AG09309 (cell line): ENCODE measurements at regions not wholly inside any gene's neighbourhood (a gene's known extent, or its start where the extent isn't known, plus 50 kb on each side); places are given as distances from the start of the nearest gene placed in this dataset.

ENCODE experiments used
- DNase-seq: peaks from one replicate; pipeline ENCODE4 v3.0.0-alpha.2; 2010; ENCODE audit warnings: low read depth
- H3K4me3 ChIP-seq: 2 replicates; pipeline ENCODE4 v1.5.1; 2011; ENCODE audit warnings: mild to moderate bottlenecking, low read depth, low read length, moderate library complexity; ENCODE audit not compliant: control insufficient read depth
- CTCF ChIP-seq: IDR thresholded peaks from 2 replicates; pipeline ENCODE4 v1.5.1; 2011; ENCODE audit warnings: mild to moderate bottlenecking, low read depth, low read length, inconsistent platforms; ENCODE audit not compliant: insufficient read depth, control insufficient read depth; ENCODE audit errors: missing control alignments

- no peak for TF ChIP-seq CTCF
- DNase-seq = no peak
- no peak overlapping the region for H3K4me3 ChIP-seq
Measured at GRCh38 chr2:225317186-225317585, 82.3 kb upstream of the NYAP2 start.

GRCh38 chr2:225310745-225311144, 88.8 kb upstream of the NYAP2 start:
- TF ChIP-seq CTCF = no peak
- DNase-seq = no peak

GRCh38 chr2:225309516-225309915, 90.0 kb upstream of the NYAP2 start:
- TF ChIP-seq CTCF = no peak
- H3K4me3 ChIP-seq = no peak overlapping the region
- DNase-seq = no peak

More at GRCh38 chr2:225310745-225311144, 88.8 kb upstream of the NYAP2 start:
- H3K4me3 ChIP-seq = no peak overlapping the region

GRCh38 chr2:225296951-225297350, 102.6 kb upstream of the NYAP2 start:
- H3K4me3 ChIP-seq = no peak overlapping the region
- no peak for DNase-seq
- no peak for TF ChIP-seq CTCF

GRCh38 chr2:225295102-225295501, 104.4 kb upstream of the NYAP2 start:
- TF ChIP-seq CTCF = no peak
- H3K4me3 ChIP-seq = no peak overlapping the region
- no peak for DNase-seq

- TF ChIP-seq CTCF = no peak
- no peak for DNase-seq
- H3K4me3 ChIP-seq = no peak overlapping the region
Measured at GRCh38 chr2:225293638-225294037, 105.9 kb upstream of the NYAP2 start.

- no peak for DNase-seq
- H3K4me3 ChIP-seq = no peak overlapping the region
- TF ChIP-seq CTCF = no peak
Measured at GRCh38 chr2:225290757-225291400, 108.6 kb upstream of the NYAP2 start.
